ENCODE measurements at regions not wholly inside any gene's neighbourhood (a gene's known extent, or its start where the extent isn't known, plus 50 kb on each side); places are given as distances from the start of the nearest gene placed in this dataset.
A peak's percentile ranks its signal among the peaks of the same experiment; 100 is the strongest.

- peak; percentile 34 for TF ChIP-seq CTCF (IDR thresholded peaks at IDR 0.05)
- TF ChIP-seq EZH2 (IDR thresholded peaks at IDR 0.05): no peak
- TF ChIP-seq EZH2phosphoT487 (IDR thresholded peaks at IDR 0.05): no peak
Observed at GRCh38 chr2:41409328-41409727, 638.5 kb upstream of the PKDCC start.

All from neural progenitor cell (in vitro differentiated cells).